GM18868 (cell line): ENCODE measurements at regions not wholly inside any gene's neighbourhood (a gene's known extent, or its start where the extent isn't known, plus 50 kb on each side); places are given as distances from the start of the nearest gene placed in this dataset.

Experiments used
- ATAC-seq: cut with Tn5 transposase; IDR thresholded peaks from one replicate; pipeline ENCODE4 v1.9.1; 2021; ENCODE audit warnings: mild to moderate bottlenecking, moderate library complexity; ENCODE audit not compliant: unreplicated experiment

DNA sequence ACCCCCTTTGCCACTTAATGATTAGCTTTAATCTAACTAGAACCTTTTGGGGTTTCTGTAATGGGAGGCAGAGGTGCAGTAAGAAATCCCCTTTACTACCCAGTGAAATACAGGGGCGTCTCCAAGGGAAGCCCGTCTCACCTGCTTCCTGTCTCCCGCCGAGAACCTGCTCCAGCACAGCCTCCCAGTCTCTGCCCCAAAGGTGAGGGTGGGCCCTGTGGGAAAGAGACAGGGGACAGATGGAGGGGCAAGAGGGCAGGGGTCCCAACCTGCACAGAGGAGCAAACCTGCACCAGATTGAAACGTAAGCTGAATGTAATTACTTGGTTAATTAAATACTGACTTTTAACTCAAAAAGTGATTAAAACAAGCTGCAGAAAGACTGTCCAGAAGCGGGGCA lies 474.2 kb upstream of the SULF2 start:
- ATAC-seq = no peak

DNA sequence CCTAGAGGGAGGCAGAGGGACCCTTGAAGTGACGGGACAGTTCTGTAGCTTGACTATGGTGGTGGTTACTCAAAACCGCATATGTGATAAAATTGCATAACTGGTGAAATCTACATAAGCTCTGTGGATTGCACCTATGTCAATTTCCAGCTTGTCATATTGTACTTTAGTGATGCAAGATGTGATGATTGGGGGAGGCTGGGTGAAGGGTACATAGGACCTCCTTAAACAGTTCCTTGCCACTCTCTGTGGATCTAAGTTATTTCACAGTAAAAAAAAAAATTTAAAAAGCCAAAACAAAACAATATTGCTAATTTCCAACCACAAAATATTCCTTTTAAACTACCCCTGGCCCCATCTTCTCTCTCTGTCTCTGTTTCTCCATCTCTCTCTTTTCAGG lies 472.6 kb upstream of the SULF2 start:
- no peak for ATAC-seq

DNA sequence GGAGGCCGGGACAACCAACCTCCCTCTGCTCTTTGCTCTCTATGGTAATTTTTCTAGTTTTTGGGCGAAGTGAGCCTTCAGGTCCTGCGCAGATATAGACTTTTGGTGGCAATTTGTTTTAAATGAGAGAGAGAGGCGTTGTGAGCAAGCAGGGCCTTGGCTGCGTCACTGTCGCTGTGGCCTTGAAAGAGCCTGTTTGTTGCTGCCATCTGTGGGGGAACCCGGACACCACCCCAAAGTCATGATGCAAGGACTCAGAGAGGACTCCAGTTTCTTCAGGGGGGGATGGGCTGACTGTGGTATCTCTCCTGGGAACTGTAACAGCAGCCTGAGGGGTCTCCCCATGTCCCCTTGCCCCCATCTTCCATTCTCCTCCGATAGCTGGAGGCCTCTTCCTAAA lies 462.7 kb upstream of the SULF2 start:
- no peak for ATAC-seq

DNA sequence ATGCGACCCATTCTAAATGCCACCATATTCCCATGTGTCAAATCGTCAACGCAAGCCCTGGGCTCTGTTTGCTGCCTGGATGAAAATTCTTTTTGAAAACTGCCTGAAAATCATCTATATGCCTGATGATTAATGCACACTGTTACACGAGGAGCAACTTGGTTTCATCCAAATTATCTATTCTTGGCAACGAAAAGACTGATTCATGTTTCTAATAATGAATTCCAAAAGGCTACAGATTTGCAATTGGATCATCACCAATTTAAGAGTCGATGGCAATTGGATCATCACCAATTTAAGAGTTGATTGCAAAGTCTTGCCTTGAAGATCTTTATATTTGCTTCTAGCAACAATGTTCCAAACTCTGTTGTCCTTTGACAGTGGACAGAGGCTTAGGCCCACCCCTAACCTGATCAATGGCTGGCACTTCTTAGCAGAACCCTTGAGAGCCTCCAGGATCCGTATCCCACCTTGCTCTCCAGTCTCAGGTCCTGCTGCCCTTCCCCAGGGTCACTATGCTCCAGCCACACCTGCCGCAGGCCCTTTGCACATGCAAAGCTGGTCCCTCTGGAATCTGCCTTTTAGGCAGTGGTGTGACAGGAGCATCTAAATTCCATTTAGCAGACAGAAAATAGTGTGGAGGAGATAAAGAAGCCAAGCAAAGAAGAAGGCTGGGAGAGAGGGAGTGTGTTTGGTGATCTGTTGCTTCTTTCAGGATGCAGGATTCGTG lies 460.9 kb upstream of the SULF2 start:
- no peak for ATAC-seq

DNA sequence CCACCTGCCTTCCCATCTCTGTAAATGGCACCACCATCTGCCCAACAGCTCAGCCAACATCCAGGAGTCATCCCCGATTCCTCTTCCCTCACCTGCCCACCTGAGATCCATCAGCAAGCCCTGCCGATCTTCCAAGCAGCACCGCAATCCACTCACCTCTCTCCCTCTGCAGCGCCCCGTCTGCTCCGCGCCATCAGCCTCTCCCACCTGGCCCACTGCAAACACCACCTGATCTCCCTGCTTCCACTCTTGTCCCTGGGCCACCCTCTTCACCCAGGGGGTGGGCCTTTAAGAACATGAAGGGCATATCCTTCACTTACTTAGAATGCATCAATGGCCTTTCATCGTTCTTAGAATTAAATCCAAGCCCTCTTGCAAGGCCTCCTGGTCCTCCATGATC lies 457.3 kb upstream of the SULF2 start:
- ATAC-seq = no peak

DNA sequence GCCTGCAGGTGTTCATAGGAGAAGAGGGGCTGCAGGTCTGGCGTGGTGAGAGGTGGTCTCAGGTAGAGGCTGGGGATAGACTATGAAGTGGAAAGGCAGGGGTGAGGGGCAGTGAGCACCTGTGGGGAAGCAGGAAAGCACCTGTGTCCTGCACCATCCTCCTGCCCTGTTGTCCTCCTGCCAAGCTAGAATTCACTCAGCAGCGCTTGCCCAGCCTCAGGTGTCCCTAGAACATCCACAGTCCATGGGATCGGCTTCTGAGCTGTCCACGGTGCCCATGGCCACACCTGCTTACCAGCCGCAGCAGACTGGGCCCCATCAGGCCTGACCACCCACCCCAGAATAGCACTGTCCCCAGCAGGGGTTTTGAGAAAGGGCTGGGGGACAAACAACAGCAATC lies 456.2 kb upstream of the SULF2 start:
- ATAC-seq = no peak

DNA sequence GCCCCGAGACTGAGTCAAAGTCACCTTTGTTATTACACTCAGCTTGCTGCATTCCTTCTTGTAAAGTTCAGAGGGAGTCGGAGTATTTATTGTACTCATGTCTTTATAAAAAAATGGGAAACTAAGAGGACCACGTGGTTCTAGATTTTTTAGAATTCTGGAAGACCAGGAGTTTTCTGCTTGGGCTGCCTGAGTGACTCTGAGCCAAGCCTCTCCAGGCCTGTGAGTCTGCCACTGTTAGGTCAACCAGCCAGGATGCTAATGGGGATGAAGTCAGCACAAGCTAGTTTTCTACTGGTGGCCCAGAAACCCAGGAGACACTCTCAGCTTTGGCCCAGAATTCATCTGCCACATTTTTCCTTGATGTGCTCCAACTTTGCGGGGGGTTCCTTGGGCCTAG lies 453.5 kb upstream of the SULF2 start:
- no peak for ATAC-seq

DNA sequence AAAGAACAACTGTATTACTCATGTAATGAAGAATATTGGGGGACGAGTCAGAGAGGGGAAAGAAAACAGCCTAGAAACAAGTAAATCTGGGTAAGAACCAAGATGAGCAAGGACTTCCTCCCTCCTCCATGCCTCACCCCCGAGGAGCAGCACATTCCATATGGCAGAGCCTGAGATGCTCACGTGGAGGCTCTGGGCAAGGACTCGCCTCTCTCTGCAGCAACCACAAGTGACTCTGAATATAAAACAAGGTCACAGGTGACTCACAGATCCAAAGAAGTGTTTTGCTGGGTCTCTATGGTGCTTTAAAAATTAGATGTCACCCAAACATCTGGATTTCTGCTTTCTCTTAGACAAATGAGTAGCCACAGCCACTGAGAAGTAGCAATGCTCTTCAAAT lies 453.0 kb upstream of the SULF2 start:
- no peak for ATAC-seq

DNA sequence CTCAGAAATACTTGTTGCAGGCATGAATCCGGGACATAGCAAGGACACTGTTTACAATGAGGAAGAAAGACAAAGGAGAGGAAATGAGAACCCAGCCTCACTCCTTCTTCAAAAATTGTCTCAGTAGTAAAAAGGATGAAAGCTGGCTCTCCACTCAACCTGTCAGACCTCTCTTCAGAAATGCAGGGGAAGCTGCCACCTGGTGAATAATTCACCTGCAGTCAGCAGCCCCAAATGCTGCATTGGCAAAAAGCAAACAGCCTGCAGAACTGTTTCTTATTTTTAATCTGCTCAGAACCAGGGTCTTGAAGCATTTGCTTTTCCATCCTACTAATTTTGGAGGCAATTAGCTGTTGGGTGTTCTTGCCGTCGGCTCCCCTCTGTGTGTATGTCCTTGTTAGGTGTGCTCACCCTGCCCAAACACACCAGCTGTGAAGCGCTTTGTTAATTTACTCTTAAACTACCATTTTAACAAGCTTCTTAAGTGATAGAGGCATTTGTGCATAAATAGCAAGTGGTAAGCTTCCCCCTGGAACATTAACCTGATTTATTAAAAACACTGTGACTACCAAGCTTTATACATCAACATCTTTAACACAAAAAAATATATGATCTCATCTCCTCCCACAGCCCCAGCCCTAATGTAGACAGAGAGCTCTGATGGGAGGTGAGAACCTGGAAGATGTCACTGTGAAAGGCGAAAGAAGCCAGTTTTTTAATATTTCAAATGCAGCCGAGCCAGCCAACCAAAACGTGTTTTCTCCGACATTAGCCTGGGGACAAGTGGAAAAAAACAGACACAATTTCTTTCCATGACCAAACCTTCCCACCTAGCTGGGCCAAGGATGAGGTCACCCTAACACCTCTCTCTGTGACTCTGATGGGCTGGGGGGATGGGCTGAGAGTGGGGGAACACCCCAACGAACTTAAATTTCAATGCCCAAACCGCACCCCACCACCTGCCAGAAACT lies 451.0 kb upstream of the SULF2 start:
- no peak for ATAC-seq

DNA sequence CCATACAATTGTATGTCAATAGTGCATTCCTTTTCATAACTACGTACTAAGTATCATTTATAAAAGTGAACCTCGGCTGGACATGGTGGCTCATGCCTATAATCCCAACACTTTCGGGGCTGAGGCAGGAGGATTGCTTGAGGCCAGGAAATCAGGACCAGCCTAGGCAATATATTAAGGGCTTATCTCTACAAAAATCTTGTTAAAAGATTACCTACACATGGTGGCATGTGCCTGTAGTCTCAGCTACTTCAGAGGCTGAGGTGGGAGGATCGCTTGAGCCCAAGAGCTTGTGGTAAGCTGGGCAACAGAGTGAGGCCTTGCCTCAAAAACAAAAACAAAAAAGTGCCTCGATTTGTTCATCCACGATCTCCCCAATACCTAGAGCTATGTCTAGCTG lies 449.7 kb upstream of the SULF2 start:
- no peak for ATAC-seq

DNA sequence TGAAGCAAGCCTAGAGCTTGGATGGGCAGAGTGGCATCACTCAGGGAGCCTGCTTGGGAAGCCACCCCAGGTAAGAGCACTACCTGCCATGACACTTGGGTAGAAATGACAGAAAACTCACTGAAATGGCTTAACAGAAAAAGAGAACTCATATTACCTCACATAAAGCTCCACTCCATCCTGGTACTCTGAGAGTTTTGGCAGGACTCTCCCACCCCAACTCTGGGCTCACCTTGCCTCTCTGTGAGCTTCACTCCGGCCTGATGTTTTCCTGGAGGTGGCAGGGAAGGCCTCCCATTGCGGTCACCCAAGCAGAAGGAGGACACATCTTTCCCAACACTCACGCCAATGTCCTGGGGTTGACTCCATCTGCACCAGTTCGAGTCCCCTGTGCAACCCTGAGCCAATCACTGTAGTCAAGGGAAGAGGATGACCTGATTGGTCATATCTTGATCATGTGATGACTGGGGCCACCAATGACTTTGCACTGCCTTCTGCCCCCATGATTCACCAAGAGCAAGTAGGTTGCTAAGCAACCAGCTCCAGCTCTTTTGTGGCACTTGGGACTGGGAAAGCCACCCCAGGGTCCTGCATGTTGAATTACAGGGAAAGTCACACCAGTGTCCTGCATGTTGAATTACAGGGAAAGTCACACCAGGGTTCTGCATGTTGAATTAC lies 446.1 kb upstream of the SULF2 start:
- ATAC-seq = no peak

DNA sequence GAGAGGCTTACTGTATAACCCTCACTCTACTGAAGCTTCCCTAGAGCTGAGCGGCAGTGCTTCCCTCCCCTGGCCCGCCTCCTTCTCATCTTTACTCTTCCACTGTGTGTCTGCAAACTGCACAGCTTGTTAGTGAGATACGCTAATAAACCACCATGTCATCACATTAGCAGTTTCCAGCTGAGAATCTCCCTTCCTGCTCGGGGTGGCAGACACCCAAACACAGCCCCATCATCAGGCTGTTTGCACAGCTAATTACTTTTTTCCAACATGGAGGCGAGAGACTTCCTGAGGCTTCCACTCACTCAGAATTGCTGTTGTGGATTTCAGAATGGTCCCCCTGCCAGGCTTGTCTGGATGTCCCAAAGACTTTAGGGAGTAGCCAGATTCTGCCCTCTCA lies 444.9 kb upstream of the SULF2 start:
- no peak for ATAC-seq

DNA sequence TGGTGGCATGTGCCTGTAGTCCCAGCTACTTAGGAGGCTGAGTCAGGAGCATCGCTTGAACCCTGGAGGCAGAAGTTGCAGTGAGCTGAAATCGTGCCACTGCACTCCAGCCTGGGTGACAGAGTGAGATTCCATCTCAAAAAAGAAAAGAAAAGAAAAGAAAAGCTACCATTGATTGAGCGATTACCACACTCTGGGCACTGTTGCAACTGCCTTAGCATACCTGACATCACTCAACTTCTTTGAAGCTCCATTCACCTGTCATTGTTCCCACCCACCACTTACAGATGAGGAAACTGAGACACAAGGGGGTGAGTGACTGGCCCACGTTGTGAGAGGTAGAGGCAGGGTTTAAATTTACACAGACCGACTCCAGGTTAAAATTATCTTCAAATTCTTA lies 442.1 kb upstream of the SULF2 start:
- no peak for ATAC-seq

DNA sequence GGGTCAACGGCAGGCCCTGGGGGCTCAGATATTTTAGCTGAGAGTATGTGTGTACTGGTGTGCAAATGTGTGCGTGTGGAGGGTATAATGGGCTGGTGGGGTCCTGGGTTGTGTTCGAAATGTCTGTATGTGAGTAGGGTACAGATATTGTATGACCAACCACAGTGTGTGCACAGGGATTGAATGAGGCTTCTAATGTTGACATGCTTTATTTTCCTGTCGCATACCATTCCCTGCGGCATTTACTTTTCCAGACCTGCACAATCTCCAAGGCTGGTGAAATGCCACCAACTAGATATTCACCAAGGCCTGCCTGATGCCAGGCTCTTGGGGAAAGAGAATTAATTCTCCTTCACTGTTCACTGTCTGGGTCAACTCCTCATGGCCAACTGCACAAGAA lies 441.4 kb upstream of the SULF2 start:
- no peak for ATAC-seq

DNA sequence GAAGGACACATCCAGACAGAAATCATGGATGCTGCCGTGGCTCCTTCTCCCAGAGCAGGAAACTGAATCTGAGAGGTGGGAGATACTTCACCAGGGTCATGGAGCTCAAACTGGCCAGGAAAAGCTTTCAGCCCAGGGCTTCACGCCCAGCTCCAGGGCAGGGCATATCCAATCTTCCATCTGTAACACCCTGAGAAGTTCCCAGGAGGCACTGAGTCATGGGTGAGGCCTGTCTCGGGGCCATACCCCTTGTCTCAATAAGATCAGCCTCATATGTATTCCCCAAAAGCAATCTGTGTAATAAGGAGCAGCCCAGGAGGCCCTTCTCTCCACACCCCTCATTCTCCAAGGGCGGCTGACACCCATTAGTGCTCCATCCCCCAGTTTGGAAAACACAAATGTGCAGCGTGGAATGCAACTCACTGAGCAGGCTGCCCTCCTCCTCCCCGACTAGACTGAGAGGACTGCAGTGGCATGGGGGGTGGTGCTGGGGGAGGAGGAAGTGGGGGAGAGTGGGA lies 439.3 kb upstream of the SULF2 start:
- no peak for ATAC-seq

DNA sequence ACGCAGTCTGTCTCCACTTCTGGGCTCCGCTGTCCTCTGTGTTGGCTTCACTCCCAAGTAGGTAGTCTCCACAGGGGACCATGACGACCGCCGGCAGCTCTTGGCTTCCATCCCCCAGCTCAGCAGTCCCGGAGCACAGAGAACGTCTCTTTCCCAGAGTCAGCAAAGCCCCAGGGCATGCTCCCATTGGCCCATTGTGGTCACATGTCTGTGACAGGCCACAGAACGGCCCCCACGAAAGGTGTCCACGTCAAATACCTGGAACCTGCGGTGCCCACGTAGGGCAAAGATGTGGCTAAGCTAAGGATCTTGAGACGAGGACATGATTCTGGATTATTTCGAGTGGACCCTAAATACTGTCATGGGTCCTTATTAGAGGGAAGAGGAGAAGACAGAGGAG lies 438.4 kb upstream of the SULF2 start:
- no peak for ATAC-seq

DNA sequence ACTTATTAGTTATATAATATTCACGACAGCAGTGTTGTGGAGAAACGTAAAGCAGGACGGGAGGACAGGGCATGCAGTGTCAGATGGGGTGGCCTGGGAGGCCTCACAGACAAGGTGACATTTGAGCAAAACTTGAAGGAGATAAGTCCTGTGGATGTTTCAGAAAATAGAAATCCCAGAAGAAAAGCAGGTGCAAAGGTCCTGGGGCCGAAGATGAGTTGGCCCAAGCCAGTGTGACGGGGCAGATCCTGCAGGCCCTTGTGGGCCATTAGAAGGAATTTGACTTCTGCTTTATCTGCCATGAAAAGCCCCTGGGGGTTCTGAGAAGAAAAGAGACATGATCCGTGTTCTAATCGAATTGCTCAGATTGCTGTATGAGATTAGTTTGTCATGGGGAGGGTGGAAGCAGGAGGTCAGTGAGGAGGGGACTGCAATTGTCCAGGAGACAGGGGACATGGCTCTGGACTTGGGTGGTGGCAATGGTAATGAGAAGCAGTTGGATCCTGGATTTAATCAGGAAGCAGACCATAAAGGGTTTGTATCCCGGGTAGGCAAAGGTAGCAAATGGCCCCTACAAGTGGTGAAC lies 437.4 kb upstream of the SULF2 start:
- ATAC-seq = no peak

DNA sequence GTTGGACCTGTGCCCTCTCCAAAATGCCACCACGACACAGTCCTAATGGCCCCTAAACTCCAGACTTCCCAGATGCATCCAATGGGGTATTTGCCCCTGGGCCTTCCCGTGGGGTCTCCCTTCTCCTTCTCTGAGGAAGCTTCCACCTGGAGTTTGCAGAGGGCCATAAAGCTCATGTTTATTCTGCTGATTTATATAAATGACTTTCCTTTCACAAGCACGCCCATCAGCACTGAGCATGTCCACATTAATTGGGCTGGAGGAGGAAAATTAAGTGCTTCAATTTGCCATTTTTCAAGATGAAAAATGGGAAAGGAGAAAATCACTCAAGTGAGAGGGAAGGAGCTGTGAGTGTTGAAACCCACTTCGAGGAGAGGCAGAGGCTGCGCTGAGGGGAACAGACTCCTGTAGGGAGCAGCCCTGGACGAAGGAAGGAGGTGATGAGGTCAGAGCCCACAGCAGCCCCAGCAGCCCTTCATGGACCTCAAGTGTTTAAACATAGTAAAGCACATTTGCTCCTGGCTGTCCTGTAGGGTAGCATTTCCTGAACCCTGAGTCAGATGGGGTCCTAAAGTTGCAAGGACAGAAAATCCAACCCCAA lies 434.9 kb upstream of the SULF2 start:
- no peak for ATAC-seq

DNA sequence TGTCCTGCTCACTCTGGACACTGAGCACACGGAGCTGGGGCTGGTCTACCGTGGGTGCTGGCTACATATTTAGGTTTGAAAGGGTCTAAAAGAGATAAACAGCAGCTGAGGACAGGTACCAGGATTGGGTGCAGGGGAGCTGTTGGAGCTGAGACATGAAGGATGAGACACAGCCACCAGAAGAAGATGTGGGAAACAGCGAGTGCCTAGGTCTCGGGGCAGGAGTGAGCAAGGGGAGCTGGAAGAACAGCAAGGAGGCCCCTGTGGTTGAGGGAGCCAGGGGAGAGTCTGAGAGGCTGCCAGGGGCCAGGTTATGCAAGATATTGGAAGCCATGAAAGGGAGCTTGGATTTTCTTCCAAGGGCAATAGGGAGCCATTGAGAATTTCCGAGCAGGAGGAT lies 434.0 kb upstream of the SULF2 start:
- no peak for ATAC-seq

DNA sequence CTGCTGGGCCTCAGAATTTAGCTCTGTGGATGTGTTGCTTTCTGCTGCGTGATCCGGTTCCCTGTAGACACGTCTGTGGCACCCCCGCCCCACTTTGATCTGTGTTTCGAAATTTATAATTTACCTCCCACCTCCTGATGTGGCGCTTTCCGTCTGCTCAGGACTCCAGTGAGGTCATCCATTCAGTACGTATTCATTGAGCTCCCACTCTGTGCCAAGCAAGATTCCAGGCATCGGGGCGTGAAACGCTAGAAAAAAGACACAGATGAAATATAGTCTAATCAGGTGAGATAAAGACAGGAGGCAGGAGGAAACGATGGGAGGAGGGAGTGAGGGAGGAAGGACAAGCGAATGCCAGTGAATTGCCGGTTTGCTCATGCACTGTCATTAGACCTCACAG lies 431.9 kb upstream of the SULF2 start:
- no peak for ATAC-seq

DNA sequence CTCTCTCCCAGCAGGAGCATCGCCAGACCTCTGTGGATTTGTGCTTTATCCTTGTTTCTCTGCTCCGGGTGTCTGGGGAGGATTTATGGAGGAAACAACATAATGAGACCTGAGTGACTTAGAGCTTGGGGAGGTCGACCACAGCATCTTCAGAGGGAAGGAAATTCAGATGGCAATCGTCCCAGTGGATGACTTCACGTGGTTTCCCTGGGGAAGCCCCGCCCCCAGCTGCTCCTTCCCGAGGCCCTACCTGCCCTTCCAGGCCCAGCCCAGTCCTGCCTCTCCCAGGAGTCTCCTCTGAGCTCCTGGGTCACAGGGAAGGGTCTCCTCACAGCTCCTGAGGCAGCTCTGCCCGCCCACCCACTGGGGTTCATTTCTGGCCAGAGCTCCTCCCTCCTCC lies 430.3 kb upstream of the SULF2 start:
- ATAC-seq = no peak
